HG02885 (cell line): ENCODE measurements at regions not wholly inside any gene's neighbourhood (a gene's known extent, or its start where the extent isn't known, plus 50 kb on each side); places are given as distances from the start of the nearest gene placed in this dataset.

ENCODE experiments used
- ATAC-seq: cut with Tn5 transposase; IDR thresholded peaks from one replicate; pipeline ENCODE4 v1.9.1; 2021; ENCODE audit warnings: mild to moderate bottlenecking; ENCODE audit not compliant: unreplicated experiment, poor library complexity

DNA sequence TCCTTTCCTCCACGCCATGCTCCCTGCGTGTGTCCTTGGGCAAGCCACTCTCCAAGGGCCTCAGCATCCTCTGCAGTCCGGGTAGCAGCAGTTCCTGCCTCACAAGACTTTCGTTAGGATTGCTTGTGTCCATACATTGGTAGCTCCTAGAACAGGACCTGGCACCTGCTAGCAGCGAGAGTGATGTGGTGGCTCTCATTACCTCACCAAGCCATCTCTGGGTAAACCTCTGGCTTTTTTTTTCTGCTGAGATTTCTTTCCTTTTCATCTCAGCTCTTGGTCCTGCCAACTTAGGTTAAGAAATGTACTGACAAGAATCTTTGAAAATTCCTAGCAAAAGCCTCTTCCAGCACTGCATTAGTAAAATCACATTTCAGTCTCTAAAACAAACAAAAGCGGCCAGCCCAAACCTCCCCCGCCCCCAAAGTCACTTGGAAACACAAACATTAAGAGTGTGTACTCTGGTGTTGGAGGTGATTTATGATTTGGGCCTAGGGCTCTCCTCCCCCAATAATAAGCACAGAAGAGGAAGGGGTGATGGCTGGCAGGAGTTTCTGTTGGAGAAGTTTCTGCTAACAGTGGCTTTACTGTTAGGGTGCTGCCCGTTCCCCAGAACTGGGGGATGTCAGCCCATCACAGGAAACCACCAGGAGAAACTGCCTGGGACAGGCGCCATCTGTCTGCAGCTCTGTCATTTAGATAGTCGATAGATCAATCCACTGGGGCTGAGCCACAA lies 199.2 kb downstream of the CD83 start:
- no peak for ATAC-seq

DNA sequence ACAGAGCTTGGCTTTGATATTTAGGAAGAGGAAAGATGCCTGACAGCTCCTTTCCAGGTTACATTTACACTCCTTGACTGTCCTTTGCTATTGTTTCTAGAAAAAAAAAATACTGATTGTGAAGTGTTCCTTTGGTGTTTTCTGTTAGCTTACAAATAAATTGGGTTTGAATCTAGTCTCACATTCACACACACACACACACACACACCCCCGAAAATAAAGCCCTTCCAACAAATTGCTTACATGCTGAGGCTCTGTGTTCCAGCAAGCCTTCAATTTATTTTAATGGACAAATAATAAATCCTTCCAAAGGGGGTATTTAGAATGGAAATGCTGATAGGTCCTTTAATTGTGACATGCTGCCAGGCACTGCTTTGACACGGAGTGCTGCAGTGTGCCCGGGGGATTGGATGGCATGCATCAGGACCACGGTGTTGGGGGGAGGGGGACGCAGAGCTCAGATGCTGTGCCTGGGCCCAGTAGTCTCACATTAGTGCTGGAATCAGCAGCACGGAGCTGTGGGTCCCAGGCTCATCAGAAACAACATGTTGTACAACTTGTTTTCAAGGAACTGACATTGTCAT lies 199.9 kb downstream of the CD83 start:
- no peak for ATAC-seq

DNA sequence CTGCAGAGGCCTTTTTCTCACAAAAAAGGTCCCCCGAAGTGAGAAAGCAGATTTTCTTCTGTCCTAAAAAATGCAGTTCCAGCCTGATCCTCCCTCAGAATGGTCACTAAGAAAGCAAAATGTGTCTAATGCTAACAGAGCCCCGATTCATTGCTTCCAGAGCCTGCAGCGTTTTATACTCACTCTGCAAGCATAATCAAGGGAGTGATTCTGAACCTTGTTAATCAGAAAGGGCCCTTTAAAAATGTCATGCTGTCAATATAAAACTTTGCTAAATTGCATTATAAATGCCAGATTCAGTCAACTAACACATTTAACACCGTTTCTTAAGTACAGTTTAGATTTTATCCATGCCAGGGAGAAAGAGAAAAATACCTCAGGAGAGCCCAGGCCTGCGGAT lies 202.8 kb downstream of the CD83 start:
- ATAC-seq, result no peak

DNA sequence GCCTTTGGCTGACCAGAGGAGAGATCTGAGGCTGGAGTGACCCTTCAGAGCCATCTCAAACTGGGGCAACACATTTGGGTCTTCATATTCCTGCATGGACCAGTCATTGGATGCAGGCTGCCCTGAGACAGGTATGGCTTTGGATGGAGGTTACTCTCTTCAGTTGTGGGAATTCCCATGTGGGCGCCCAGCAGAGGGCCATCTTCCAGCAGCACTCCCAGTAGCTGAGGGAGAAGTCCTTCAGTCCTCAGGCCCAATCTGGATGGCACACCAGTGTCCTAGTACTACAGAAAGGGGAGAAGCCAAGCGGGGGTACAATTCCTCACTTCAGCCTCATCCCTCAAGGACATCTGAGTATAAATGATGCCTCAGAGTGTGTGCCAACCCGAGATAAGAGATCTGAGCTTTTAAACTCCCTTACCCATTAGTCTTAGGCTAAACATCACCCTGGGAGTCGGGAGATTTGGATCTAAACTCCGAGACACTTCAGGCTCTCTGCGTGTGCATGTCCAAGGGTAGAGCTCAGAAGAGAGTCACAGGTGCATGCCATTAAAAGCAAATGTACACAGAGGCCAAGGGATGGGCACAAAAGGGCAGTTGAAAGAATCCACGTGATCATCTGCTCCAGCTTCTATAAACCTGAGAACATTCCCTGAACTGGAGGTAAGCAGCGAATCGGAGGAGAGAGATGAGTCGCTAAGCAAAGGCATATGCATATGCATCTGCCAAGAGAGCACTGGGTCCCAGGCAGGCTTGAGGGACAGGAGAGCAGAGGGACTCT lies 204.6 kb downstream of the CD83 start:
- no peak for ATAC-seq

DNA sequence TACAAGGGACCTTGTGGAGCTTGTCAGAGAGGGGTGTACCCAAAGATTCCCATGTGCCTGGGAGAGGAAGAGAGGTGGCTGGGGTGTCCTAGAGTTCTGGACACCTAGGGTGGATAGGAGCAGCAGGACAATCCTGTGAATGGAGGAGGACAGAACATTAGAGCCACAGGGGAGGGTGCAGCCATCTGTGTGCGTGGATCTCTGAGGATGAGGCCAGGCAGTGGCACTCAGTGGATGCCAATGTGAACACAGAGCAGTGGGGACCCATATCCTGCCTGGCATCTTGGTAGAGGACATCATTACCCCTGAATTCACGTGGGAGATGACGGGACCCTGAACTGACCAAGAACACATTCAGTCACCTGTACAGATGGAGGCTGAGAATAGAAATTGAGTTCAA lies 205.3 kb downstream of the CD83 start:
- no peak for ATAC-seq

DNA sequence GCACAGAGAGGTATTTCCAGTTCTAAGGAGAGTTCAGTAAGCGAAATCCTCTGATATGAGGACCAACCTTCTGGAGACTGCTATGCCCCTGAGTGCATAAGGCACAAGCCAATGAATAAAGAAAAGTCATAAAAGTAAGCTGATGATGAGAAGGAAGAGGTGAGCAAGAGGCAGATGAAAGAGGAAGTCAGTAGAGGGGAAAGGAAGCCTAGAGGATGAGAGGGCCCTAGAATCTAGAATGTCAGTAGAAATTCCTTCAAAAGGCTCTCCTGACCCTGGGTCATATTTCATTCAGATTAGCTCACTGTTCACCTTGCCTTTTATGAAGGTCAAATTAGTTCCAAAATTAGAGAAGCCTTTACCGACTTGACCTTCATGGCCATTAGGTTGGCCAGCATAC lies 209.2 kb downstream of the CD83 start:
- ATAC-seq, result no peak

DNA sequence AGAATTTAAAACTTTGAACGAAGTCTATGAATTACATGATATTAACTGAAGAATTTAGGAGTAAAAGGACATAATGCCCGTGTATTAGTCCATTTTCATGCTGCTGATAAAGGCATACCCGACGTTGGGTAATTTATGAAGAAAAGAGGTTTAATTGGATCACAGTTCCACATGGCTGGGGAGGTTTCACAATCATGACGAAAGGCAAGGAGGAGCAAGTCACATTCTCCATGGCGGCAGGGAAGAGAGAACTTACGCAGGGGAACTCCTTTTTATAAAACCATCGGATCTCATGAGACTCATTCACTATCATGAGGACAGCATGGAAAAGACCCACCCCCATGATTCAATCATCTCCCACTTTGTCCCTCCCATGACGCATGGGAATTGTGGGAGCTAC lies 210.6 kb downstream of the CD83 start:
- no peak for ATAC-seq

DNA sequence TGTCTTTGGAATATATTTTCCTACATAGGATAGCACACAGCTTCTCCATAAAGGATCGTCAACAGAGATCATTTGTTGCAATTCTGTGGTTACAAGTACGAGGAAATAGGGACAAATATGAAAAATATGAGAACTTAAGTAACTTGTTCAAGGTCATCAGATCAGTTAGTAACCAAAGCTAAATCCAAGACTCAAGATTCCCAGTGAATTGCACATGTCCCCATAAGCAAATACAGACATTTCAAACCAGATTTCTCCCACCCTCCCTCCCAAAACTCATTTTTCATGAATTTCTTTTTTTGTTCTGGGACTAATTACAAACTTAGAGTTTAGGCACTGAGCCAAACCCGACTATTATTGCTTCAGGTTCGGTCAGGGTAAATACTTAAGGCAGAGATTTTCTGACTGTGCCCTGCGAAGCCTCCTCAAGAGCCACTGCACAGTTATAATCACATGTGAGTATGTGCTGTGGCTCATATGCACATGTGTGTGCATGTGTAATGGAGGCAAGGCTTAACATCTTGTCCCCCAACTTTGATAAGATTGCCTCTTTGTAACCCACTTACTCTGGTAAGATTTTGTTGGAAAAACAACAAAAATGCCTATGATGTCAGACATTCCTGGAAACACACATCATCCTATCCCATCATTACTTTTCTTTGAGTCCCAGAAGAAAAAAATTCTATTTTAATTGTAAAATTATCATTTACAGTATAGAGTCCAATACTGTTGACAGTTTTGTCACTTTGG lies 216.2 kb downstream of the CD83 start:
- no peak for ATAC-seq

DNA sequence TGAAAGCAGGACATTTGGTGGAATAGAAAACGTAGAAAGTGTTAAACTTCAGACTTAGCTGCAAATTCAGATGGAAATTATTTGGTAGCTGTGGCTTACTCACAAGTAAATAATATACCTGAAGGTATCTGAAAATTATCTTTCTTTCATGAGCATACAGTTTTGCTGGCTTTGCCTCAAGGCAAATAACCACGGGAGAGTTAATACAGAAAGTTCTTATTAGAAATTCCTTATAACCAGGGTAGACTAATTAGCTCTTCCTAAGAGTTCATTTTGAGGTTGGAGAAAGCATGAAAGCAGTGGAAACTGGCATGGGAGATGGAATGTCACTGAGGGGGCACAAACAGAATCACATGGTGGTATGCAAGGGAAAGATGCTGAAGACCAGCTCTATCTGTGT lies 217.5 kb downstream of the CD83 start:
- no peak for ATAC-seq

DNA sequence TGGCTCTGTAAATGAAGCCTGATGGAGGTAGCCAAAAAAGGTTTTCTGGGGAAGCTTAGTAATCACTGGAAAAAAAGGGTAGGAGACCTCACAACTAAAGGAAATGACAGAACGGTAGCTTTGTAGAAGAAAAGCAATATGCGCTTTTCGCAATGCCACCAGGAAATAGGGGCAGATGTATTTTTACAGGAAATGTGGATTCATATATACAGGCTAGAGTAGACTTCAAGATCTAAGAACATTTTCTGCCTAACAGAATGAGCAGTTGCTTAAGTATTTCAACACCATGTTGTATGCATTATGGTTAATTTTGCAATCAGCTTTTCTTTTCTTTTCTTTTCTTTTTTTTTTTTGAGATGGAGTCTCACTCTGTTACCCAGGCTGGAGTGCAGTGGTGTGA lies 219.6 kb downstream of the CD83 start:
- ATAC-seq, result no peak

DNA sequence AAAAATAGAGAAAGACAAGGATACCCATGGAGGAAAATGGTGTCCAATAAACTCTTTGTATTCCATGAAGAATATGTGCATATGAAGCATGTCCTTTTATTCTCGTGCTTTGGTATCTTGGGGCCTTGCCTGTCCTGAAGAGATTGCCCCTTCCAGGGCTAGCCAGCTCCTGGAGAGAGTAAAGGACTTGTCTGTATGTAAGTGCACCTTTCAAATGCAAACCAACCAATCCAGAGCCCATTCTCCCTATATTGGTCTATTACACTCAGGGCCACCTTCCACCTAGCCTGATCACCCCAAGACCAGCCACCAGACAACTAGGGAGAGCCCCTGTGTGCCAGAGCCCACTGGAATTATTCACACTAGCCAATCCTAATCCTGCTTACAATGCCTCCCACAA lies 221.6 kb downstream of the CD83 start:
- no peak for ATAC-seq

DNA sequence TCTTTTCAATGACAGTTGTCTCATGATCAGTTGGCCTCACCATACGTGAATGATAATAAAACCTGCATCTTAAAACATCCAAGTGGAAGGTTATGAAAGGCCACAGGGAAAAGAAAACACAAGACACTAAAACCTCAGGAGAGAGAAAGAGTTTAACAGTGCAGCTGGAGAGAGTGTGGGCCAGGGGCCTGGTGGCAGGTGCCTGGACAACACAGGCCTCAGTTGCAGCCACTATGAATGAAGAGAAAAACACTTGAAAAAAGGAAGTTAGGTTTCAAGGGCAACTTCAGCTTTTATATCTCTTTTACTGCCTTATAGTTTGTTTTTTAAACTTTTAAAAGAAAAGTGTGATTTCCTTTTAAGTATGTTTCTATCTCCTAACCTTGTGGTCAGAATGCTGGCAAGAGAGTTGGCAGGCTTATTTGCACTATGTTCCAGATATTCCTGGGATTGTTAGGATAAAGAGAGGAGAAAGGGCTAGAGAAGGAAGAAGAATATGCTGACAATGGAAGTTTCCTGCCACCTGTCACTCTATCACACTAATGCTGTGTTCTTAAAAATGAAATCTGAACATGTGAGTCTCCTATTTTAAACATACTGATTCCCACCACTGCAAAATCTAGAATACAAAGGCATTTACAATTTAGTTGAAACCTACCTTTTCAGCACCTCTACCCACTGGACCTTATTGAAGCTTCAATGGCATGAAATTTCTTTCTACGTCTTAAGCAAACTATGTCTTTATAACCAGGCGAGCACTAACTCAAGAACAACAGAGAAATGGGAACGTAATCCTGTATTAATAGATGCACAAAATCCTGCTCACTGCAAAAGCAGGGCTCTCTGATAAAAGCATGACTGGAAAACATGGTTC lies 222.4 kb downstream of the CD83 start:
- ATAC-seq, result no peak

DNA sequence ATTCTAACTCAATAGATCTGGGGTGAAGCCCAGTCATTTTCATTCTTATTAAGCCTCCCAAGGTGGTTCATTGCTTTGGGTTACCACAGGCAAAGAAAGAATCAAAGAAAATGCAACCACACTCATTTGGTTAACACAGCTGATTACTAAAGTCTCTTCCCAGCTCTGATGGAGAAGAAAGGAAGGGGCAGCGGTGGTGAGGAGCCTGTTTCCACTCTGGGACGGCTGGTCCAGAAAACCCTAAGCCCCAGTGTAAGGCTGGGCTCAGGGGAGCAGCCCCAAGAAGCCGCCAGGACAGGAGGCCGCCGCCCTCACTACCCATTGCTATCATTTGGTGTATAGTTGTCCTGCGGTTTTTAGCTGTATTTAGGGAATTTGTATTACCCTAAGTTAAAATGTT lies 226.9 kb downstream of the CD83 start:
- ATAC-seq, result no peak

DNA sequence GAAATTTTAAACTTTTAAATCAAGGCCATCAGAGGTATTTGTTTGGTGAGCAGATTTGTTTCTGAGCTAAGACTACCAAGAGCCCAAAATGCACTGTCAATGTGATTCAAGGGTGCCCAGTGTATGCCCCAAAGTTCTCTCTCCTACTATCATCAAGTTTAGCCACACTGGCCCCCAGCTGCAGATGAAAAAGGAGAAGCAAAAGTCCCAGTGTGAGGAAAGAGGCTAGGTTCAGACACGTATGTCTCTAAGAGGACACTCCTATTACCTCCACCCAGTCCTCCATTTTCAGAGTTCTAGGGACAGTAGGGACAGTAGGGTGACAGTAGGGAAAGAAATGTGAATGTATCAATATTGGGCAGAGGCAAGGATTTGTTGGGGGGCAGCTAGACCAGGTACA lies 230.8 kb downstream of the CD83 start:
- no peak for ATAC-seq

DNA sequence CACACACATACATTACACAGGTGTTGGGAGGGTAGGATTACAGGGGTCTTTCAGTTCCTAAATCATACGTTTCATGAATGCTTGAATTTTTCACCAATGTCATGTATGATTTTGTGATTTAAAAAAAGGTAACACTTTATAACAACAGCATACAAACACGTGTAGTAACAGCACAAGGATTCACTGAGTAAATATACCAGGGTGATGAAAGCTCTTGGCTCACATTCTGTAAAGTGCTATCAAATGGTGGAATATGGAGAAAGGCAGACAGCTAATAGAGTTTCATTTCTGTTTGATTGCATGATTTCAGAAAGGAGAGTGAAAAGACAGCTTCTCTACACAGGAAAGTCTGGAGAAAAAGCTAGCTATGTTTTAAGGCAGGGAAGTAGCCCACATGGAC lies 231.9 kb downstream of the CD83 start:
- no peak for ATAC-seq

DNA sequence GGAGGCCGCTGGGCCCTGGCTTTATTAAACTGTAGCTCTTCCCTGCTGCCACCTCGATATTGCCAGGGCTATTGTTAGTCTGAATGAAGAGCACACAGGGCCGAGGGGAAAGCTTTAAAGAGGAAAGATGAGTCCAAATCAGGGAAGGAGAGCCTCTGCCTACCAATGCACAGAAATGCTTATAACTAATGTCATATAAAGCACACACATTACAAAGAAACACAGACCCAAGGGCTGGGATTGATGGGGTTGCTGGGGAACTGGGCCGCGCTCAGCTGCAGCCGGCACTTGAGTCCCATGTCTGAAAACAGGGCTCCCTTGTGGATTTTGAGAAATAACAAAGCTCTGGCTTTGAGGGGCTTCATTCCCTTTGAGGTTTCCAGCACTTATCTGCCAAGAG lies 232.6 kb downstream of the CD83 start:
- no peak for ATAC-seq

DNA sequence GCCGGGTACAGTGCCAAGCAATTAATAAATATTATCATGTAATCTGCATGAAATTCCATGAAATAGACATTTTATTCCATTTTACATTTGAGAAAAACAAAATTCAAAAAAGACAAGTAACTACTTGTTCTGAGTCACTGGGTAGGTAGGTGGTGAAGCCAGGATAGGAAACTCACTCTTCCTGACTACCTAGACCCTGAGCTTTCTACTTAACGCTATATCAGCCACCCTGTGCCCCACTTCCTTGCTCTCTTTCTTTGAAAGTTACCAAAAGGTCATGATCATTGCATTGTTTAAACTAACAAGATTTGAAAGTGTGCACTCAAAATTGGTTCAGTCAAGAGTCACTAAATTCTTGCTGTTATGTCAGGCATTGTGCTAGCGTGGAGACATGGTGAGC lies 235.7 kb downstream of the CD83 start:
- no peak for ATAC-seq

DNA sequence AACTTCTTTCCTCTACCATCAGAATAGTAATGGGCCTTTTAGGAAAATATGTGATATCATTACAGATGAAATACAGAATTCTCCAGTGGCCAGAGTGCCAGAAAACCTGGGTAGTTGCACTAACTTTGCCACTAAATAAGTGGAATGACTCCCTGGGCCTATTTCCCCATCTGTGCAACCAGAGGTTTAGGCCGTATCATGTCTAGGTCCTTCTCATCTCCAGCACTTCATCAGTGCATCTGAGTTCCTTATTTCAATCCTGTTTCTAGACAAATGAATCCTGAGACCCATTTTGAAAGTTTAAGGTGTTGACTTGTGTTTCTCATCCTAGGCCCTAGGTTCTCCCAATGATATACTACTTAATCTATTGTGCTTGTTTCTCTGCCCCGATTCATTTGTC lies 236.2 kb downstream of the CD83 start:
- ATAC-seq, result no peak

DNA sequence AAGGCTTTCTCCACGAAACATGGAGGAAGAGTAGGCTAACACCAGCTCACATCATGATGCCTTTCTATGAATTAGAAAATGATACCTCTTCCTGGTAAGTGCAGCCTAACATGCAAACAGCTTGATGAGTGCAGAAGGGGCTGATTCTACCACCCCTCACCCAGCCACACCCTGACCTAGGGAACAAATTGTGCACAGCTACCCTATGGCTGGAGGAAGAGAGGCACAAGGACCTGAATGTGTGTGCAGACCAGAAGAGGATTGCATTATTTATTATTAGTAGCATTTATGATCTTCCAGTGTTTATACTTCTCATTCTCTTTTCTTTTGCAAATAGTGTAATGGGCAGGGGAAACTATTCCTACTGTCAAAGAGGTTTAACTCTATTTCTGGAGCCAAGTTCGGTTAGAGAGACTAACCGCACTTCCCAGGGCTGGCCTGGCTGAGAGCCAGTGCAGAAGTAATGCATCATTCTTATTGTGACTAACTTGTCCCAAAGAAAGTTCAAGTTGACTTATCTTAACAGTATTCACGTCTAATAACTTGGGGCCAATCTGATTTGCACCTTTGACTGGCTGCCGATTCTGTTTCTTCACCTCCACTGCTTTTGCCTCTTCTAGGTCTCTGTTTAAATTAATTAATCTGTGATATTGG lies 237.5 kb downstream of the CD83 start:
- no peak for ATAC-seq

DNA sequence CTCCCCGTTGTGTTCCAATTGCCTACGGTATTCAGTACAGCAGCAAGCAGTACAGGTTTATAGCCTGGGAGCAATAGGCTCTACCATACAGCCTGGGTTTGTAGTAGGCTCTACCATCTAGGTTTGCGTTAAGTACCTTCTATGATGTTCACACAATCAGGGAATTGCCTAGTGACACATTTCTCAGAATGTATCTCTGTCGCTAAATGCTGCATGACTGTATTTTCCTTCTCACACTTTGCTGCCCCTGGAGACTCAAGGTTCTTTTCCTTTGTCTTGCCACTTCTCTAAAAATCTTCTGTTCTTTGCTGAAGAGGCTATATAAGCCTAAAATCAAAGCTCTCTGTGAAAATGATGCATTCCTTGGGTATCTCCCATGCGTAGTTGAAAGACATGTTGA lies 241.9 kb downstream of the CD83 start:
- no peak for ATAC-seq
